UCSD-AML1 (cell line): ENCODE measurements at regions not wholly inside any gene's neighbourhood (a gene's known extent, or its start where the extent isn't known, plus 50 kb on each side); places are given as distances from the start of the nearest gene placed in this dataset.

Experiments used
- DNase-seq: peaks from one replicate; lab custom pipeline; 2025; ENCODE audit not compliant: unreplicated experiment; lab: John Stamatoyannopoulos, UW

- no peak for DNase-seq
Measured at GRCh38 chr21:39056636-39057035, 126.6 kb downstream of the PSMG1 start.

GRCh38 chr21:39055167-39055767 lies 128.0 kb downstream of the PSMG1 start:
- DNase-seq, result no peak

- no peak for DNase-seq
Measured at GRCh38 chr21:39054066-39054465, 129.2 kb downstream of the PSMG1 start.

- DNase-seq, result no peak
Measured at GRCh38 chr21:39053126-39053525, 130.1 kb downstream of the PSMG1 start.

GRCh38 chr21:39052718-39053117 lies 130.5 kb downstream of the PSMG1 start:
- DNase-seq, result no peak

- no peak for DNase-seq
Measured at GRCh38 chr21:39051588-39051949, 131.7 kb downstream of the PSMG1 start.

- no peak for DNase-seq
Measured at GRCh38 chr21:39050841-39051587, 132.2 kb downstream of the PSMG1 start.

- DNase-seq, result no peak
Measured at GRCh38 chr21:39048574-39048973, 134.7 kb downstream of the PSMG1 start.

GRCh38 chr21:39048064-39048463 lies 135.2 kb downstream of the PSMG1 start:
- no peak for DNase-seq

GRCh38 chr21:39047046-39047445 lies 136.2 kb downstream of the PSMG1 start:
- no peak for DNase-seq

GRCh38 chr21:39046236-39046916 lies 136.9 kb downstream of the PSMG1 start:
- DNase-seq, result no peak

GRCh38 chr21:39041816-39042215 lies 141.4 kb downstream of the PSMG1 start:
- DNase-seq, result no peak

GRCh38 chr21:39040494-39041110 lies 142.6 kb downstream of the PSMG1 start:
- DNase-seq, result peak; percentile 45

GRCh38 chr21:39037807-39038405 lies 145.3 kb downstream of the PSMG1 start:
- no peak for DNase-seq

GRCh38 chr21:39036581-39036980 lies 146.7 kb downstream of the PSMG1 start:
- DNase-seq, result no peak

- no peak for DNase-seq
Measured at GRCh38 chr21:39034590-39035536, 148.4 kb downstream of the PSMG1 start.

- no peak for DNase-seq
Measured at GRCh38 chr21:39033878-39034589, 149.2 kb downstream of the PSMG1 start.

- DNase-seq, result no peak
Measured at GRCh38 chr21:39029900-39030884, 153.1 kb downstream of the PSMG1 start.
